ENCODE measurements at regions not wholly inside any gene's neighbourhood (a gene's known extent, or its start where the extent isn't known, plus 50 kb on each side); places are given as distances from the start of the nearest gene placed in this dataset.

GRCh38 chr3:31009881-31010280 is 115.4 kb upstream of the GADL1 start:
- Mint-ChIP-seq H3K4me3 (ENCODE audit: unreplicated experiment) (no peak overlapping the region), H3K27ac (ENCODE audit: unreplicated experiment) (no peak overlapping the region), H3K9me3 (ENCODE audit: unreplicated experiment) (peaks cover 9% of the 10 kb centered on the region), H3K27me3 (ENCODE audit: unreplicated experiment) (no peaks in the 10 kb centered on the region), H3K4me1 (ENCODE audit: unreplicated experiment) (peaks cover 3% of the 10 kb centered on the region), H3K36me3 (ENCODE audit: unreplicated experiment) (peaks cover 3% of the 10 kb centered on the region)
- DNase-seq (ENCODE audit: extremely low spot score, unreplicated experiment) = no peak
- TF ChIP-seq CTCF (IDR thresholded peaks at IDR 0.05) = no peak

- Mint-ChIP-seq H3K4me3 (ENCODE audit: unreplicated experiment) (no peak overlapping the region), H3K27me3 (ENCODE audit: unreplicated experiment) (no peaks in the 10 kb centered on the region), H3K9me3 (ENCODE audit: unreplicated experiment) (peaks cover 9% of the 10 kb centered on the region), H3K36me3 (ENCODE audit: unreplicated experiment) (peaks cover 3% of the 10 kb centered on the region), H3K27ac (ENCODE audit: unreplicated experiment) (no peak overlapping the region), H3K4me1 (ENCODE audit: unreplicated experiment) (no peaks in the 10 kb centered on the region)
- TF ChIP-seq CTCF (IDR thresholded peaks at IDR 0.05) = no peak
- no peak for DNase-seq (ENCODE audit: extremely low spot score, unreplicated experiment)
These were observed 116.0 kb upstream of the GADL1 start for GRCh38 chr3:31010491-31010890.

GRCh38 chr3:31011380-31011779 is 116.9 kb upstream of the GADL1 start:
- Mint-ChIP-seq H3K4me1 (ENCODE audit: unreplicated experiment) (no peaks in the 10 kb centered on the region), H3K36me3 (ENCODE audit: unreplicated experiment) (peaks cover 3% of the 10 kb centered on the region)

GRCh38 chr3:31013090-31013489 is 118.6 kb upstream of the GADL1 start:
- DNase-seq (ENCODE audit: extremely low spot score, unreplicated experiment) = no peak
- no peak overlapping the region for H3K27ac Mint-ChIP-seq (ENCODE audit: unreplicated experiment)
- peaks cover 3% of the 10 kb centered on the region for H3K36me3 Mint-ChIP-seq (ENCODE audit: unreplicated experiment)
- H3K4me3 Mint-ChIP-seq (ENCODE audit: unreplicated experiment) = no peak overlapping the region
- no peak for TF ChIP-seq CTCF (IDR thresholded peaks at IDR 0.05)
- H3K9me3 Mint-ChIP-seq (ENCODE audit: unreplicated experiment) = peaks cover 9% of the 10 kb centered on the region
- no peaks in the 10 kb centered on the region for H3K4me1 Mint-ChIP-seq (ENCODE audit: unreplicated experiment)
- H3K27me3 Mint-ChIP-seq (ENCODE audit: unreplicated experiment) = peaks cover 4% of the 10 kb centered on the region

More at GRCh38 chr3:31011380-31011779, 116.9 kb upstream of the GADL1 start:
- Mint-ChIP-seq H3K27me3 (ENCODE audit: unreplicated experiment) (peaks cover under 1% of the 10 kb centered on the region), H3K9me3 (ENCODE audit: unreplicated experiment) (peaks cover 9% of the 10 kb centered on the region), H3K27ac (ENCODE audit: unreplicated experiment) (no peak overlapping the region), H3K4me3 (ENCODE audit: unreplicated experiment) (no peak overlapping the region)
- TF ChIP-seq CTCF (IDR thresholded peaks at IDR 0.05) = no peak
- no peak for DNase-seq (ENCODE audit: extremely low spot score, unreplicated experiment)

GRCh38 chr3:31013843-31014242 is 119.4 kb upstream of the GADL1 start:
- Mint-ChIP-seq H3K36me3 (ENCODE audit: unreplicated experiment) (no peaks in the 10 kb centered on the region), H3K4me1 (ENCODE audit: unreplicated experiment) (no peaks in the 10 kb centered on the region), H3K9me3 (ENCODE audit: unreplicated experiment) (peaks cover 6% of the 10 kb centered on the region), H3K4me3 (ENCODE audit: unreplicated experiment) (no peak overlapping the region), H3K27me3 (ENCODE audit: unreplicated experiment) (peaks cover 4% of the 10 kb centered on the region), H3K27ac (ENCODE audit: unreplicated experiment) (no peak overlapping the region)
- no peak for TF ChIP-seq CTCF (IDR thresholded peaks at IDR 0.05)
- DNase-seq (ENCODE audit: extremely low spot score, unreplicated experiment) = no peak

Measured in osteocyte (in vitro differentiated cells).